ENCODE measurements at regions not wholly inside any gene's neighbourhood (a gene's known extent, or its start where the extent isn't known, plus 50 kb on each side); places are given as distances from the start of the nearest gene placed in this dataset.

DNA sequence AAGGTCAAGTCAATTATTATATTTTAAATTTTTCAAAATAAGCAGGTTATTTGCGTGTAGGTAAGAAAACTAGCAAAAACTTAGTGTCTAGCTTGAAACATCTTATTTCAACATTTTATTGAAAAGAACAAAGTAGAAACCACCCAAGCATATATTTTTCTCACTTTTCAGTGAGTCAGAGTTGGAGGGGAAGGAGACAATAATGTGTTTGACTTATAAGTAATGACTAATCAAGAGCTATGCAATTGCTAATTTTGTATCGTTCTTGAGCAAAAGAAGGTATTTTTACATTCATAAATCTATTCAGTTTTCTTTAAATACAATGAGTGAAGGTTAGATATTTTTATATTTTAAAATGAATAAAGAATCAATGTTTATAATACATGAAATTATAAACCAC lies 54.4 kb upstream of the P2RY1 start:
- DNase-seq = no peak

GRCh38 chr3:152785051-152785450 lies 49.9 kb upstream of the P2RY1 start:
- no peak for DNase-seq

All from GDM1 (cell line).